Stomach (tissue), 8 donors: ENCODE measurements at regions not wholly inside any gene's neighbourhood (a gene's known extent, or its start where the extent isn't known, plus 50 kb on each side); places are given as distances from the start of the nearest gene placed in this dataset.
"Not testable (repeated sequence)": the region's sequence is repeated elsewhere in the genome, so short reads cannot be mapped to it uniquely, and the experiment has no call there.

Experiments
- DNase-seq, 2 donors: peaks; one replicate each; pipeline versions ENCODE4 v3.0.0 to v3.0.0-alpha.2; 2013 to 2019
- H3K27ac ChIP-seq, 5 donors: fragments of 200-600 bp in 4 of 5; sonication (generic) in 4 of 5; one replicate each; pipeline ENCODE4 v1.5.1; 2013 to 2019; ENCODE audit warnings: mild to moderate bottlenecking in 1 of 5, moderate library complexity in 1 of 5
- H3K27me3 ChIP-seq, 3 donors: fragments of 200-600 bp; sonication (generic); one replicate each; pipeline ENCODE4 v1.5.1; 2017 to 2019; ENCODE audit warnings: mixed run types in 1 of 3
- H3K36me3 ChIP-seq, 4 donors: fragments of 200-600 bp; sonication (generic); 1 replicate in 3 of 4; 2 replicates in 1 of 4; pipeline ENCODE4 v1.5.1; 2016 to 2019
- H3K4me1 ChIP-seq, 4 donors: fragments of 200-600 bp; sonication (generic); one replicate each; pipeline ENCODE4 v1.5.1; 2016 to 2019
- H3K4me3 ChIP-seq, 4 donors: fragments of 200-600 bp; sonication (generic) in 3 of 4; one replicate each; pipeline ENCODE4 v1.5.1; 2016 to 2019; ENCODE audit warnings: mild to moderate bottlenecking in 1 of 4
- H3K9me3 ChIP-seq, 4 donors: fragments of 200-600 bp; sonication (generic); one replicate each; pipeline ENCODE4 v1.5.1; 2016 to 2019
- EP300 ChIP-seq: sonication (generic); formaldehyde crosslinking; IDR thresholded peaks from one replicate; pipeline ENCODE4 v1.6.1; 2017; ENCODE audit warnings: antibody characterized with exemption
- POLR2A ChIP-seq, 4 donors: fragments of 450-650 bp; IDR thresholded peaks; one replicate each; pipeline ENCODE4 v1.6.1; 2016; ENCODE audit warnings: antibody characterized with exemption in 4 of 4, control low read depth in 2 of 4, mild to moderate bottlenecking in 1 of 4, moderate library complexity in 1 of 4
- POLR2AphosphoS5 ChIP-seq, 3 donors: sonication (generic); formaldehyde crosslinking; IDR thresholded peaks; one replicate each; pipeline ENCODE4 v1.6.1; 2016; ENCODE audit warnings: antibody characterized with exemption in 3 of 3
- WGBS, 5 donors: extraction: QIAGEN DNeasy Blood & Tissue Kit in 3 of 5; methylation state at CpG; one replicate each; pipeline versions ENCODE4 v1.1.5 to v1.1.7; 2013 to 2018; 5-methylcytosine and 5-hydroxymethylcytosine counted together
- intact Hi-C: fragments of 100-400 bp; cut with DNase I; formaldehyde crosslinking; loops from one replicate; pipeline ENCODE4 v1.15.1; 2023; ENCODE audit warnings: low total_unique reads
- TF ChIP-seq, protein P1 (sequence below), 7 experiments: fragments of 450-650 bp in 4 of 7; fragments of 200-600 bp in 3 of 7; sonication (generic) in 3 of 7; IDR thresholded peaks; one replicate each; pipeline ENCODE4 v1.5.1; 2016 to 2019; ENCODE audit warnings: antibody characterized with exemption in 7 of 7, control low read depth in 2 of 7, mild to moderate bottlenecking in 1 of 7
- donor health status: healthy with polysubstance abuse.
- donor health status: Bipolar disorder and iron deficiency.
- donor health status: healthy.

DNA sequence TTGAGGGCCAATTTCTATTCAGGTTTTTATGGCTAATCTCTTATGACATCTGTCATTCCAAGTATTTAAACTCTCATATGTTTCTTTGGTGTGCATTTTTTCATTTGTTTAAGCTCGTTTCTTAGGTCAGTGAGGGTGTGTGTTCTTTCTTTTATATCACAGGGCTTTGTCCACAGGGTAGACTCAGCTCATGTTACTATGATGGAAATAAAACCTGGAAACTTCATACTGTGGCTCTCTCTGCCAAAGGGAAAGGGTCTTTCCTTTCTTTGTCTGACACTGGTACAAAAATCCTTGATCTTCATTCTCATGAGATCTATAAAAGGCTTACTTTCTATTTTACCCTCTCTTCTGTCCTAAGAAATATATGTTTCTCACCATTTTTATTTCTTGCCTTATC lies 129.6 kb upstream of the SP8 start:
- Histone ChIP-seq H3K36me3 (no peaks in the 10 kb centered on the region), H3K4me3 (no peak overlapping the region), H3K9me3 (no peaks in the 10 kb centered on the region), H3K27ac (no peak overlapping the region), H3K4me1 (no peaks in the 10 kb centered on the region), H3K27me3 (no peaks in the 10 kb centered on the region)
- intact Hi-C loops = no loop called here
- TF ChIP-seq POLR2A (IDR thresholded peaks at IDR 0.05) = no peak
- TF ChIP-seq, protein P1, sequence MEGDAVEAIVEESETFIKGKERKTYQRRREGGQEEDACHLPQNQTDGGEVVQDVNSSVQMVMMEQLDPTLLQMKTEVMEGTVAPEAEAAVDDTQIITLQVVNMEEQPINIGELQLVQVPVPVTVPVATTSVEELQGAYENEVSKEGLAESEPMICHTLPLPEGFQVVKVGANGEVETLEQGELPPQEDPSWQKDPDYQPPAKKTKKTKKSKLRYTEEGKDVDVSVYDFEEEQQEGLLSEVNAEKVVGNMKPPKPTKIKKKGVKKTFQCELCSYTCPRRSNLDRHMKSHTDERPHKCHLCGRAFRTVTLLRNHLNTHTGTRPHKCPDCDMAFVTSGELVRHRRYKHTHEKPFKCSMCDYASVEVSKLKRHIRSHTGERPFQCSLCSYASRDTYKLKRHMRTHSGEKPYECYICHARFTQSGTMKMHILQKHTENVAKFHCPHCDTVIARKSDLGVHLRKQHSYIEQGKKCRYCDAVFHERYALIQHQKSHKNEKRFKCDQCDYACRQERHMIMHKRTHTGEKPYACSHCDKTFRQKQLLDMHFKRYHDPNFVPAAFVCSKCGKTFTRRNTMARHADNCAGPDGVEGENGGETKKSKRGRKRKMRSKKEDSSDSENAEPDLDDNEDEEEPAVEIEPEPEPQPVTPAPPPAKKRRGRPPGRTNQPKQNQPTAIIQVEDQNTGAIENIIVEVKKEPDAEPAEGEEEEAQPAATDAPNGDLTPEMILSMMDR (IDR thresholded peaks at IDR 0.05) = no peak
- TF ChIP-seq POLR2AphosphoS5 (IDR thresholded peaks at IDR 0.05) = no peak
- TF ChIP-seq EP300 = no peak
- 14 to 44% (median 22%) methylated on average over 1 of the region's 1 CpG for WGBS, 5 donors
- no peak for DNase-seq

DNA sequence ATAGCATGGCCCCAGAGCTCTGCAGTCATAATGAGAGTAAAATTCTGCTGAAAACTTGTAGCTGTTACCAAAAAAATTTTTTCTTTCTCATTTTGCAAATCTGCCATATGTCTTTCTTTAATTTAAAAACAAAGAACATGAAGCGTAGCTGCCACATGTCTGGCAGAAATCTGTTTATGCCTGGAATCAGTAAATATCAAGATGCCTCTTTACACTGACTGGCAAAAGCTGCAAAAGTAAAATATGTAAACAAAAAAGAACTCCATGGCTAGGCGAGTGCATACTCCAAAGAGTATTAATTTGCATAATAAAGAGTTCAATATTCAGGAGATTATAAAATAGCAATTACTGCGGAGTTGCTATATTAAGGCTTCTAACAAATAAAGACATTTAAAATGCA lies 130.9 kb upstream of the SP8 start:
- Histone ChIP-seq H3K36me3 (no peaks in the 10 kb centered on the region), H3K27me3 (no peaks in the 10 kb centered on the region), H3K27ac (no peak overlapping the region), H3K4me3 (no peak overlapping the region), H3K9me3 (peaks cover 0 to 4% (median 0%) of the 10 kb centered on the region in 4 donors), H3K4me1 (no peaks in the 10 kb centered on the region)
- WGBS, 5 donors = 48 to 70% (median 59%) methylated on average over 3 of the region's 3 CpGs
- no peak for DNase-seq
- intact Hi-C loops = no loop called here
- TF ChIP-seq EP300 (no peak), POLR2A (IDR thresholded peaks at IDR 0.05) (no peak), POLR2AphosphoS5 (IDR thresholded peaks at IDR 0.05) (no peak)
- TF ChIP-seq, protein P1 (IDR thresholded peaks at IDR 0.05) = no peak

DNA sequence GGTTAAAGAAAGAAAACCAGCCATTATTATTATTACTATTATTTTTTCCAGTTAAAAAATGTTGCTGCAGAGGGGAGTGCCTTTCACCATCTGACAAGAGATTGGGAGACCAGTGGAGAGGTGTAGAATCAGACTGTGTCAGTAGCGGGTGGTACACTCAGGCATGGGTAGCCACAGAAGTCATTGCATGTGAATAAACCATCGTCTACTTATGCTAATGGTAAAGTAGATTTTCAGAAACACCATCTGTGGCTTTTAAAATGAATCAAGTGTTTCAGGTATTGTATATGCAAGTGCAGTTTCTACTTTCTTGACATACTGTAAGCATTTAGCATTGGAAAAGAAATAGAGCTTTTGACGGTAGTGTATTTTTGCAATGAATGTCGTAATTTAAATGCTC lies 131.5 kb upstream of the SP8 start:
- Histone ChIP-seq H3K4me3 (no peak overlapping the region), H3K36me3 (no peaks in the 10 kb centered on the region), H3K27me3 (no peaks in the 10 kb centered on the region), H3K27ac (no peak overlapping the region), H3K9me3 (peaks cover 0 to 6% (median 0%) of the 10 kb centered on the region in 4 donors), H3K4me1 (no peaks in the 10 kb centered on the region)
- DNase-seq = no peak
- WGBS, 5 donors = 86 to 93% (median 92%) methylated on average over 4 of the region's 4 CpGs
- intact Hi-C loops = no loop called here
- TF ChIP-seq EP300 (no peak), POLR2A (IDR thresholded peaks at IDR 0.05) (no peak), POLR2AphosphoS5 (IDR thresholded peaks at IDR 0.05) (no peak)
- TF ChIP-seq, protein P1 (IDR thresholded peaks at IDR 0.05) = no peak

DNA sequence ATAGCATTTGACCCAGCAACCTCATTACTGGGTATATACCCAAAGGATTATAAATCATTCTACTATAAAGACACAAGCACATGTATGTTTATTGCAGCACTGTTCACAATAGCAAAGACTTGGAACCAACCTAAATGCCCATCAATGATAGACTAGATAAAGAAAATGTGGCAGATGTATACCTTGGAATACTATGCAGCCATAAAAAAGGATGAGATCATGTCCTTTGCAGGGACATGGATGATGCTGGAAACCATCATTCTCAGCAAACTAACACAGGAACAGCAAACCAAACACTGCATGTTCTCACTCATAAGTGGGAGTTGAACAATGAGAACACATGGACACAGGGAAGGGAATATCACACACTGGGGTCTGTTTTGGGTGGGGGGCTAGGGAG lies 140.5 kb upstream of the SP8 start:
- H3K27ac ChIP-seq, H3K27me3 ChIP-seq, H3K4me3 ChIP-seq, H3K36me3 ChIP-seq, DNase-seq, H3K4me1 ChIP-seq, H3K9me3 ChIP-seq, intact Hi-C loops: not testable (repeated sequence)

DNA sequence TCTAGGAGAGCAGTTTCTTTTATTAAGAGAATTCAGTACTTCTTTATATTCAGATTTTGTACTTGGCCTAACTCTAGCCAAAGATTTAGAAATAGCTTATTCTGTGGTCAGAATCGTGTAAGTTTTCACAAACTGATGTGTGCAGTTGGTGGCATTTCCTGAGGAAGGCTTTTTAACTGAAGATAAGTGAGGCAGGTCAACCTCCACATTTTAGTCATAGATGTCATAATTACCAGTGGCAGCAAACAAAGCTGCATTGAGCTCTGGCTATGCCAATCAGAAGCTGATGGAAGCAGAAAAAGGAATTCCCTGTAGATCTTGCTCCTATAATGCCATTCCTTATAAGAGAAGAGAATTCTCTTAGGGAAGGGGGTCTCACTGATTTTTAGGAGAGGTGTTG lies 141.3 kb upstream of the SP8 start:
- Histone ChIP-seq H3K4me1 (no peaks in the 10 kb centered on the region), H3K27me3 (no peaks in the 10 kb centered on the region), H3K9me3 (peaks cover 0 to 3% (median 0%) of the 10 kb centered on the region in 4 donors), H3K27ac (no peak overlapping the region), H3K36me3 (no peaks in the 10 kb centered on the region), H3K4me3 (no peak overlapping the region)
- intact Hi-C loops = no loop called here
- 57 to 68% (median 58%) methylated on average over 1 of the region's 1 CpG for WGBS, 5 donors
- TF ChIP-seq POLR2A (IDR thresholded peaks at IDR 0.05) (no peak), EP300 (no peak), POLR2AphosphoS5 (IDR thresholded peaks at IDR 0.05) (no peak)
- TF ChIP-seq, protein P1 (IDR thresholded peaks at IDR 0.05) = no peak
- DNase-seq = no peak
